ENCODE measurements at regions not wholly inside any gene's neighbourhood (a gene's known extent, or its start where the extent isn't known, plus 50 kb on each side); places are given as distances from the start of the nearest gene placed in this dataset.

DNA sequence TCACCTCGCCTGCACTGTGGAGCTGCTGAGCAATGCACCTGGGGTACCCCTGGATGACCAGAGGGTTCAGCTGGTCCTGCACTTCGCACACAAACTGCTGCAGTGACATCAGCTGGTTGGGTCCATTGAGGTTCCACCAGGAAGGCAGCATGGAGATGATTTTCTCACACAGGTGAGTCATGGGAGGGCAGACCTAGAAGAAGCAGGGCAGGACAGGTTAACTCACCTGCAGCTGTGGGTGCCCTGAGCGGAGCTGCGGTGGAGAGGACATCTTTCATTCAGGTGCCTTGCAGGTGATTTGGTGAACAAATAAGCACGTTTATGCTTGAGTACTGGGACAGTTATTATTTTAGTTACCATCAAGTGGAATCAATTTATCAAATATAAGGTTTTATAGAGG lies 73.6 kb downstream of the CTSL start:
- H3K36me3 Mint-ChIP-seq (ENCODE audit: low read depth), result no peaks in the 10 kb centered on the region
- TF ChIP-seq, protein P1, sequence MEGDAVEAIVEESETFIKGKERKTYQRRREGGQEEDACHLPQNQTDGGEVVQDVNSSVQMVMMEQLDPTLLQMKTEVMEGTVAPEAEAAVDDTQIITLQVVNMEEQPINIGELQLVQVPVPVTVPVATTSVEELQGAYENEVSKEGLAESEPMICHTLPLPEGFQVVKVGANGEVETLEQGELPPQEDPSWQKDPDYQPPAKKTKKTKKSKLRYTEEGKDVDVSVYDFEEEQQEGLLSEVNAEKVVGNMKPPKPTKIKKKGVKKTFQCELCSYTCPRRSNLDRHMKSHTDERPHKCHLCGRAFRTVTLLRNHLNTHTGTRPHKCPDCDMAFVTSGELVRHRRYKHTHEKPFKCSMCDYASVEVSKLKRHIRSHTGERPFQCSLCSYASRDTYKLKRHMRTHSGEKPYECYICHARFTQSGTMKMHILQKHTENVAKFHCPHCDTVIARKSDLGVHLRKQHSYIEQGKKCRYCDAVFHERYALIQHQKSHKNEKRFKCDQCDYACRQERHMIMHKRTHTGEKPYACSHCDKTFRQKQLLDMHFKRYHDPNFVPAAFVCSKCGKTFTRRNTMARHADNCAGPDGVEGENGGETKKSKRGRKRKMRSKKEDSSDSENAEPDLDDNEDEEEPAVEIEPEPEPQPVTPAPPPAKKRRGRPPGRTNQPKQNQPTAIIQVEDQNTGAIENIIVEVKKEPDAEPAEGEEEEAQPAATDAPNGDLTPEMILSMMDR (IDR thresholded peaks at IDR 0.05), result no peak

GRCh38 chr9:87800456-87800855 lies 74.5 kb downstream of the CTSL start:
- TF ChIP-seq, protein P1 (IDR thresholded peaks at IDR 0.05), result no peak
- Mint-ChIP-seq H3K9me3 (no peaks in the 10 kb centered on the region), H3K27ac (no peak overlapping the region), H3K4me1 (ENCODE audit: low read depth) (no peaks in the 10 kb centered on the region), H3K36me3 (ENCODE audit: low read depth) (no peaks in the 10 kb centered on the region), H3K4me3 (no peak overlapping the region), H3K27me3 (ENCODE audit: insufficient read depth) (peaks cover 13% of the 10 kb centered on the region)
- DNase-seq, result no peak

More for the DNA sequence above, 73.6 kb downstream of the CTSL start:
- Mint-ChIP-seq H3K4me1 (ENCODE audit: low read depth) (no peaks in the 10 kb centered on the region), H3K4me3 (no peak overlapping the region), H3K27me3 (ENCODE audit: insufficient read depth) (peaks cover 13% of the 10 kb centered on the region), H3K27ac (no peak overlapping the region), H3K9me3 (no peaks in the 10 kb centered on the region)
- DNase-seq, result no peak

DNA sequence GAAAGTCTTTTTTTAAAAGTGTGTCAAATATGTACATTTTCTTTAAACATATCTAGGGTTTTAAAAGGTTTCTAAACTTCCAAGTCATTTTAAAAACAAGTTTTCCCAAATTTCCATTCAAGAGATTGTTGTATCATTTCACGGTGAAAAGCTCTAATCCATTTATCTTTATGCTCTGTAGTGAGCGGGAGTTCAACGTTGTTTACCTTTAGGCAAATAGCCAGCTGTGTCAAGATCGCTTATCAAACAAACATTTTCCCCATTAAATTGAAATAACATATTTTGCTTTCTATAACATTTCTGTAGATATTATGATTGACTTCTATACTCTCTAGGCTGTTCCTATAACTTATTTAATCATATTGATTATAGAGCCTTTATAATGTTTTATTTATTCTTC lies 75.1 kb downstream of the CTSL start:
- Mint-ChIP-seq H3K4me3 (no peak overlapping the region), H3K27me3 (ENCODE audit: insufficient read depth) (peaks cover 14% of the 10 kb centered on the region), H3K27ac (no peak overlapping the region), H3K4me1 (ENCODE audit: low read depth) (no peaks in the 10 kb centered on the region), H3K9me3 (no peaks in the 10 kb centered on the region), H3K36me3 (ENCODE audit: low read depth) (no peaks in the 10 kb centered on the region)
- TF ChIP-seq, protein P1 (IDR thresholded peaks at IDR 0.05), result no peak
- DNase-seq, result no peak

- TF ChIP-seq, protein P1 (IDR thresholded peaks at IDR 0.05), result no peak
- no peaks in the 10 kb centered on the region for H3K4me1 Mint-ChIP-seq (ENCODE audit: low read depth)
- H3K36me3 Mint-ChIP-seq (ENCODE audit: low read depth), result no peaks in the 10 kb centered on the region
- no peaks in the 10 kb centered on the region for H3K9me3 Mint-ChIP-seq
- H3K4me3 Mint-ChIP-seq, result no peak overlapping the region
- no peak for DNase-seq
- H3K27me3 Mint-ChIP-seq (ENCODE audit: insufficient read depth), result peaks cover 24% of the 10 kb centered on the region
- H3K27ac Mint-ChIP-seq, result no peak overlapping the region
These were observed 77.2 kb downstream of the CTSL start for GRCh38 chr9:87803166-87803565.

DNA sequence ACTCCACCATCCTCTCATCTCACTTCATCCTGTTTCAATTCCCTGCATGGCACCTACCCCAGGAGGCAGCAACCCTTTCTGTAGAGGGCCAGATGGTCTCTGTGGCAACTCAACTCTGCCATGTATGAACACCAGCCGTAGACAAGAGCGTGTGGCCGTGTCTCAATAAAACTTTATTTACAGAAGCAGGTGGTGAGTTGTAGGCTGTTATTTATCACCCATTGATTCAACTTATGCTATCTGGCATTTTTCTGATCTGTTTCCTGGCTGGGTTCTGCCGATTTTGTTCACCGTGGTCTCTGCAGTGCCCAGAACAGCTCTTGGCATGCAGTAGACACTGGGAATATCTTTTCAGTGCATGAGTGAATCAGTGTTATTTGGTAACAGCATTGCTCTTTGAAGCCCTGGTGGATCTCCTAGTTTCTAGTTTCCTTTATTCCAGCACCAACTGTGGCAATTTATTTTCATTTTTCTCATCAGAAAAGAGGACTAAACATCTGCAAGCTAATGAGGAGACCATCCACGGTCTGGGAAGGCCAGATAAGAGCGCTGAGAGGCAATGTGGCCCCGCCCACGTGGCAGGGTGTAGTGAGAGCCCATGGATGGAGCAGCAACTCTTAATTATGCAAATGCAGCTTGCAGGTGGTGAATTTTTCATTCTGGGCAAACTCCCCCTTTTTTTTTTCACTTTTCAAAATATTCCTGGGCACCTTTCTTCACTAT lies 77.9 kb downstream of the CTSL start:
- Mint-ChIP-seq H3K27me3 (ENCODE audit: insufficient read depth) (peaks cover 24% of the 10 kb centered on the region), H3K27ac (no peak overlapping the region), H3K36me3 (ENCODE audit: low read depth) (no peaks in the 10 kb centered on the region), H3K4me3 (no peak overlapping the region), H3K9me3 (peaks cover 4% of the 10 kb centered on the region; the same call in 1 of the 2 replicates), H3K4me1 (ENCODE audit: low read depth) (no peaks in the 10 kb centered on the region)
- TF ChIP-seq, protein P1 (IDR thresholded peaks at IDR 0.05), result no peak
- no peak for DNase-seq

All from HFFc6 (cell line).